ENCODE measurements at regions not wholly inside any gene's neighbourhood (a gene's known extent, or its start where the extent isn't known, plus 50 kb on each side); places are given as distances from the start of the nearest gene placed in this dataset.

- no peak overlapping the region for H2BK12ac ChIP-seq (ENCODE audit: insufficient read length, low read depth, low read length)
- WGBS (ENCODE audit: extremely low coverage, insufficient read length, low lambda C conversion rate), result no CpG with 5 or more reads among the region's 24 CpGs
- Mint-ChIP-seq H3K9me3 (peaks cover 0 to 2% of the 10 kb centered on the region in 2 experiments; a peak in 1 of 5 replicates), H3K27ac (no peak overlapping the region; a peak in 1 of 7 replicates), H3K36me3 (ENCODE audit: insufficient read depth in 1 of 3, low read depth in 3 of 3) (no peaks in the 10 kb centered on the region; a peak in 2 of 7 replicates), H3K4me1 (no peaks in the 10 kb centered on the region), H3K27me3 (ENCODE audit: low read depth) (peaks cover 4% of the 10 kb centered on the region), H3K4me3 (no peak overlapping the region)
- no peaks in the 10 kb centered on the region for H3K79me2 ChIP-seq (ENCODE audit: insufficient read depth, low read length)
- H3K18ac ChIP-seq (ENCODE audit: insufficient read length, low read depth, low read length), result no peak overlapping the region
- no peak overlapping the region for H2BK15ac ChIP-seq (ENCODE audit: low read depth, low read length)
- DNase-seq, result no peak
- no peak overlapping the region for H3K14ac ChIP-seq (ENCODE audit: insufficient read depth, low read length)
- H3K23ac ChIP-seq (ENCODE audit: insufficient read length, low read depth, low read length), result no peak overlapping the region
- no peak overlapping the region for H3K9ac ChIP-seq (ENCODE audit: extremely low read depth, insufficient read length, low read length)
- H3K9me3 ChIP-seq (ENCODE audit: control insufficient read depth, low read depth, low read length), result no peaks in the 10 kb centered on the region
- no peak for TF ChIP-seq CTCF (conservative IDR thresholded peaks at IDR 0.05)
- no peak overlapping the region for H4K91ac ChIP-seq (ENCODE audit: insufficient read length, low read depth, low read length)
- no peak overlapping the region for H3K27ac ChIP-seq (ENCODE audit: insufficient read length, low read depth, low read length)
- H3K27me3 ChIP-seq (ENCODE audit: insufficient read depth, low read length), result no peaks in the 10 kb centered on the region
- H3K56ac ChIP-seq (ENCODE audit: insufficient read length, low read depth, low read length), result no peak overlapping the region
- H4K5ac ChIP-seq (ENCODE audit: insufficient read length, low read depth, low read length), result no peak overlapping the region
- H2BK20ac ChIP-seq (ENCODE audit: low read depth, low read length, poor library complexity, severe bottlenecking), result no peak overlapping the region
- H2AFZ ChIP-seq (ENCODE audit: low read length), result no peak overlapping the region
- no peak overlapping the region for H2BK5ac ChIP-seq (ENCODE audit: insufficient read length, low read length)
- H3K4me2 ChIP-seq (ENCODE audit: insufficient read depth, insufficient read length, low read length), result no peak overlapping the region
- H3K23me2 ChIP-seq (ENCODE audit: insufficient read length, low read depth, low read length, poor library complexity, severe bottlenecking), result no peaks in the 10 kb centered on the region
- no peak overlapping the region for H2BK120ac ChIP-seq (ENCODE audit: low read depth, low read length, poor library complexity, severe bottlenecking)
- no peak overlapping the region for H3K4ac ChIP-seq (ENCODE audit: low read depth, low read length)
- H3T11ph ChIP-seq (ENCODE audit: low read length), result no peak overlapping the region
- H3K4me1 ChIP-seq (ENCODE audit: insufficient read depth, low read length), result no peaks in the 10 kb centered on the region
- H4K8ac ChIP-seq (replicated peaks; ENCODE audit: insufficient read length, low read depth, low read length), result no peak overlapping the region
- H2AK5ac ChIP-seq (ENCODE audit: insufficient read length, low read length), result no peak overlapping the region
- no peaks in the 10 kb centered on the region for H4K20me1 ChIP-seq (ENCODE audit: control insufficient read depth, insufficient read depth, insufficient read length)
- no peaks in the 10 kb centered on the region for H3K79me1 ChIP-seq (ENCODE audit: insufficient read depth, low read depth, low read length, poor library complexity, severe bottlenecking)
Observed at GRCh38 chr3:31452495-31453106, 80.1 kb upstream of the STT3B start.
